ENCODE measurements at regions not wholly inside any gene's neighbourhood (a gene's known extent, or its start where the extent isn't known, plus 50 kb on each side); places are given as distances from the start of the nearest gene placed in this dataset.
"Not testable (repeated sequence)": the region's sequence is repeated elsewhere in the genome, so short reads cannot be mapped to it uniquely, and the experiment has no call there.

GRCh38 chr6:112935402-112936078 is 588.4 kb downstream of the RFPL4B start:
- no peaks in the 10 kb centered on the region for H3K4me1 ChIP-seq
- no peak overlapping the region for H3K27ac ChIP-seq
- TF ChIP-seq POLR2A (IDR thresholded peaks at IDR 0.05) = no peak
- no peak for TF ChIP-seq CTCF (IDR thresholded peaks at IDR 0.05)
- TF ChIP-seq POLR2AphosphoS5 (IDR thresholded peaks at IDR 0.05) = no peak
- TF ChIP-seq EP300 (IDR thresholded peaks at IDR 0.05) = no peak
- WGBS, 2 donors = 73 to 85% methylated on average over 2 of the region's 2 CpGs
- H3K36me3 ChIP-seq = no peaks in the 10 kb centered on the region
- DNase-seq (no peak), ATAC-seq (ENCODE audit: low FRiP score in 2 of 2) (no peak)
- no peaks in the 10 kb centered on the region for H3K27me3 ChIP-seq
- H3K9me3 ChIP-seq = no peaks in the 10 kb centered on the region
- H3K4me3 ChIP-seq = no peak overlapping the region

GRCh38 chr6:112936079-112936472 is 588.9 kb downstream of the RFPL4B start:
- DNase-seq = no peak
- no peaks in the 10 kb centered on the region for H3K36me3 ChIP-seq
- no peak for ATAC-seq (ENCODE audit: low FRiP score in 2 of 2)
- no peaks in the 10 kb centered on the region for H3K27me3 ChIP-seq
- no peaks in the 10 kb centered on the region for H3K4me1 ChIP-seq
- H3K9me3 ChIP-seq = no peaks in the 10 kb centered on the region
- 85 to 91% methylated on average over 7 of the region's 7 CpGs for WGBS, 2 donors
- TF ChIP-seq POLR2A (IDR thresholded peaks at IDR 0.05) = no peak
- no peak for TF ChIP-seq CTCF (IDR thresholded peaks at IDR 0.05)
- no peak for TF ChIP-seq POLR2AphosphoS5 (IDR thresholded peaks at IDR 0.05)
- TF ChIP-seq EP300 (IDR thresholded peaks at IDR 0.05) = no peak
- no peak overlapping the region for H3K4me3 ChIP-seq
- no peak overlapping the region for H3K27ac ChIP-seq

GRCh38 chr6:112936504-112936903 is 589.4 kb downstream of the RFPL4B start:
- ATAC-seq (ENCODE audit: low FRiP score in 2 of 2) = peak in 1 of 2 donors; percentile 63
- Histone ChIP-seq H3K9me3 (no peaks in the 10 kb centered on the region), H3K27ac (no peak overlapping the region), H3K4me1 (no peaks in the 10 kb centered on the region), H3K27me3 (no peaks in the 10 kb centered on the region), H3K4me3 (no peak overlapping the region), H3K36me3 (no peaks in the 10 kb centered on the region)
- no peak for DNase-seq
- WGBS, 2 donors = 57 to 61% methylated on average over 1 of the region's 1 CpG
- TF ChIP-seq POLR2A (IDR thresholded peaks at IDR 0.05) (no peak), CTCF (IDR thresholded peaks at IDR 0.05) (no peak), EP300 (IDR thresholded peaks at IDR 0.05) (no peak), POLR2AphosphoS5 (IDR thresholded peaks at IDR 0.05) (no peak)

GRCh38 chr6:112937690-112938089 is 590.6 kb downstream of the RFPL4B start:
- H3K27ac ChIP-seq; H3K9me3 ChIP-seq; H3K36me3 ChIP-seq; H3K4me3 ChIP-seq; H3K27me3 ChIP-seq; ATAC-seq (ENCODE audit: low FRiP score in 2 of 2); H3K4me1 ChIP-seq: not testable (repeated sequence)
- DNase-seq = peak in 1 of 2 donors; percentile 6
- WGBS, 2 donors = 97 to 98% methylated on average over 14 of the region's 14 CpGs

- Histone ChIP-seq H3K27ac (no peak overlapping the region), H3K27me3 (no peaks in the 10 kb centered on the region), H3K36me3 (no peaks in the 10 kb centered on the region), H3K9me3 (no peaks in the 10 kb centered on the region), H3K4me1 (no peaks in the 10 kb centered on the region), H3K4me3 (no peak overlapping the region)
- TF ChIP-seq EP300 (IDR thresholded peaks at IDR 0.05) (no peak), POLR2A (IDR thresholded peaks at IDR 0.05) (no peak), POLR2AphosphoS5 (IDR thresholded peaks at IDR 0.05) (no peak), CTCF (IDR thresholded peaks at IDR 0.05) (no peak)
- no peak for ATAC-seq (ENCODE audit: low FRiP score in 2 of 2)
- DNase-seq = no peak
- WGBS, 2 donors = 75 to 79% methylated on average over 2 of the region's 2 CpGs
These were observed 591.5 kb downstream of the RFPL4B start for GRCh38 chr6:112938650-112939049.
